ENCODE measurements at regions not wholly inside any gene's neighbourhood (a gene's known extent, or its start where the extent isn't known, plus 50 kb on each side); places are given as distances from the start of the nearest gene placed in this dataset.
A peak's percentile ranks its signal among the peaks of the same experiment; 100 is the strongest.

- no peaks in the 10 kb centered on the region for H3K9me3 ChIP-seq (replicated peaks; ENCODE audit: insufficient read depth, low read length)
- H3K4me2 ChIP-seq (ENCODE audit: low read depth, low read length), result peak overlapping the region; percentile 30; the same call in 1 of the 2 replicates
- H3K4me3 ChIP-seq (ENCODE audit: low read length), result no peak overlapping the region
- no peaks in the 10 kb centered on the region for H3K9me2 ChIP-seq (replicated peaks; ENCODE audit: insufficient read depth, low read length)
- TF ChIP-seq EZH2 (optimal IDR thresholded peaks at IDR 0.05; ENCODE audit: low read depth, low read length), result no peak
- no peak for TF ChIP-seq CTCF (IDR thresholded peaks at IDR 0.05; ENCODE audit: low read length)
- no peak for TF ChIP-seq EZH2phosphoT487 (IDR thresholded peaks at IDR 0.05; ENCODE audit: low read length)
- H4K20me1 ChIP-seq (ENCODE audit: insufficient read depth, low read length), result no peaks in the 10 kb centered on the region
- peak overlapping the region; percentile 86 for H3K27ac ChIP-seq (ENCODE audit: low read length)
- no peaks in the 10 kb centered on the region for H3K36me3 ChIP-seq (replicated peaks; ENCODE audit: insufficient read depth, low read length)
- H3K79me2 ChIP-seq (ENCODE audit: low read length), result no peaks in the 10 kb centered on the region
- H2AFZ ChIP-seq (ENCODE audit: low read length), result peak overlapping the region; percentile 26
- DNase-seq, result peak; percentile 43
- H3K27me3 ChIP-seq (replicated peaks; ENCODE audit: insufficient read depth, low read length), result no peaks in the 10 kb centered on the region
- H3K9ac ChIP-seq (ENCODE audit: low read length), result peak overlapping the region; percentile 23; the same call in 1 of the 2 replicates
- peaks cover 32% of the 10 kb centered on the region for H3F3A ChIP-seq (ENCODE audit: insufficient read depth, low read length)
- peaks cover 53% of the 10 kb centered on the region for H3K4me1 ChIP-seq (ENCODE audit: low read length)
Observed at GRCh38 chrX:42944381-42944998, 166.5 kb upstream of the PPP1R2C start.

GRCh38 chrX:42946544-42947194, 168.7 kb upstream of the PPP1R2C start:
- Histone ChIP-seq H2AFZ (ENCODE audit: low read length) (no peak overlapping the region), H3K9ac (ENCODE audit: low read length) (no peak overlapping the region), H3K4me3 (ENCODE audit: low read length) (no peak overlapping the region), H3K79me2 (ENCODE audit: low read length) (no peaks in the 10 kb centered on the region), H4K20me1 (ENCODE audit: insufficient read depth, low read length) (no peaks in the 10 kb centered on the region), H3K9me2 (replicated peaks; ENCODE audit: insufficient read depth, low read length) (no peaks in the 10 kb centered on the region), H3K27me3 (replicated peaks; ENCODE audit: insufficient read depth, low read length) (no peaks in the 10 kb centered on the region), H3K36me3 (replicated peaks; ENCODE audit: insufficient read depth, low read length) (no peaks in the 10 kb centered on the region), H3F3A (ENCODE audit: insufficient read depth, low read length) (peaks cover 29% of the 10 kb centered on the region), H3K4me1 (ENCODE audit: low read length) (peaks cover 39% of the 10 kb centered on the region), H3K9me3 (replicated peaks; ENCODE audit: insufficient read depth, low read length) (no peaks in the 10 kb centered on the region), H3K4me2 (ENCODE audit: low read depth, low read length) (no peak overlapping the region), H3K27ac (ENCODE audit: low read length) (no peak overlapping the region)
- TF ChIP-seq EZH2 (optimal IDR thresholded peaks at IDR 0.05; ENCODE audit: low read depth, low read length), result no peak
- TF ChIP-seq CTCF (IDR thresholded peaks at IDR 0.05; ENCODE audit: low read length), result no peak
- TF ChIP-seq EZH2phosphoT487 (IDR thresholded peaks at IDR 0.05; ENCODE audit: low read length), result no peak
- DNase-seq, result no peak

DNA sequence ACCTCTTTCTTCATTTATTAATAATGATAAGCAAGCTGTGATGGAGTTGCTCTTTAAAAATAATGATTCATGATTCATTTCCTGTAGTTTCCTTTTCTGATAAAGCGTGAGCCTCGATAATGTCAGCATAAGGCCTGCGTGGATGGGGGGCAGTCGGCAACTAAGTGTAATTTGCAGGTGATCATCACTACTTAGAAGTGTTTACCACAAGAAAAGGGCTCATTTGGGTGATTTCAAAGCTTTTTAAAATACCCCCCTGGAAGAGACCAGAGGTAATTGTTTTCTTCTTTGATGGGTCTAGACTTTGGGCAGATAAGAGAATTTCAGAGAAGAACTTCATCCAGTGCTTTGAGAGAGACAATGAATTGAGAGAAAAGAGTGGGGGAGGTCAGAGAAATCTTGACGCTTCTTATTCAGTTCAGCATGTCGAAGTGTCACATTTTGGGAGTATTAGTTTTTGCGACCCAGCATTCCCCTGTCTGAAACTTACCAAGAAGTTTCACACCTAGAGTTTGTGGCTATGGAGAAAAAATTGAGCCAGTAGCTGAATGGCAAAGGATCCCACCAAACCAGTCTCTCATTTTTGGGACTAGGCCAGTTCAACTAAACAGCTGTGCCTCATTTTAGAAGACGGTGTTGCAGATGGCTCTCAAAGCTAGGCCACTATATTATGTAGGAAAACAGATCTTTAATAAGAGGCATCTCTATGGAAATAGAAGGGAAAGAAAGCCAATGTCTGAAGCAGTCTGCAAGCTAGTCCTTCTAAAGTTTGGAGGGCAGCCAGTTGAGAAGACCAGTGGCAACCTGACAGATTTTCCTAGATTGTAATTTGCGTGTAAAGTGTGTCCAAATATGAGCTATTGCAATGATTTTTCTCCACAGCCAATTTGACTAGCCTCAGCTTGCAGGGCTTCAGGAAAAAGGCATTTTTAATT, 171.0 kb upstream of the PPP1R2C start:
- H3K9ac ChIP-seq (ENCODE audit: low read length), result no peak overlapping the region
- H3K4me2 ChIP-seq (ENCODE audit: low read depth, low read length), result no peak overlapping the region
- no peak overlapping the region for H3K4me3 ChIP-seq (ENCODE audit: low read length)
- H3K36me3 ChIP-seq (replicated peaks; ENCODE audit: insufficient read depth, low read length), result no peaks in the 10 kb centered on the region
- DNase-seq, result no peak
- no peaks in the 10 kb centered on the region for H4K20me1 ChIP-seq (ENCODE audit: insufficient read depth, low read length)
- no peaks in the 10 kb centered on the region for H3K9me2 ChIP-seq (replicated peaks; ENCODE audit: insufficient read depth, low read length)
- no peaks in the 10 kb centered on the region for H3K27me3 ChIP-seq (replicated peaks; ENCODE audit: insufficient read depth, low read length)
- no peaks in the 10 kb centered on the region for H3K79me2 ChIP-seq (ENCODE audit: low read length)
- peaks cover 23% of the 10 kb centered on the region for H3K4me1 ChIP-seq (ENCODE audit: low read length)
- peaks cover 10% of the 10 kb centered on the region for H3F3A ChIP-seq (ENCODE audit: insufficient read depth, low read length)
- no peak overlapping the region for H2AFZ ChIP-seq (ENCODE audit: low read length)
- no peaks in the 10 kb centered on the region for H3K9me3 ChIP-seq (replicated peaks; ENCODE audit: insufficient read depth, low read length)
- H3K27ac ChIP-seq (ENCODE audit: low read length), result no peak overlapping the region
- TF ChIP-seq CTCF (IDR thresholded peaks at IDR 0.05; ENCODE audit: low read length) (no peak), EZH2phosphoT487 (IDR thresholded peaks at IDR 0.05; ENCODE audit: low read length) (no peak), EZH2 (optimal IDR thresholded peaks at IDR 0.05; ENCODE audit: low read depth, low read length) (no peak)
